T follicular helper cell (primary cell): ENCODE measurements at regions not wholly inside any gene's neighbourhood (a gene's known extent, or its start where the extent isn't known, plus 50 kb on each side); places are given as distances from the start of the nearest gene placed in this dataset.
A peak's percentile ranks its signal among the peaks of the same experiment; 100 is the strongest.

ENCODE experiments used
- DNase-seq: peaks from one replicate; pipeline ENCODE4 v3.0.0-alpha.2; 2020; ENCODE audit warnings: low read depth

GRCh38 chr3:157626817-157627216 is 123.6 kb upstream of the VEPH1 start:
- DNase-seq, result no peak

DNA sequence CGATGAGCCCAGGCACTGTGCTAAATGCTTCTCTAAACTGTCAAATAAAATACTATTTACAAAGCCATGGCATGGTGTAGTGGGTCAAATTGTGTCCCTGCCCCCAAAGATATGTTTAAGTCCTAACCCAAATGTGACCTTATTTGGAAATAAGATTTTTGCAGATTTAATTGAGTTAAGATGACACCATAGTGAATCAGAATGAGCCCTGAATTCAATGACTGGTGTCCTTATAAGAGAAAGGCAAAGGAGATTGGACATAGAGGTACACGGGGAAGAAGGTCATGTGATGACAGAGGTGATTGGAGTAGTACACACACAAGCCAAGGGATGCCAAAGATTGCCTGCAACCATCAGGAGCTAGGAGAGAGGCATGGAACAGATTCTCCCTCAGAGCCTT is 121.6 kb upstream of the VEPH1 start:
- DNase-seq, result no peak

DNA sequence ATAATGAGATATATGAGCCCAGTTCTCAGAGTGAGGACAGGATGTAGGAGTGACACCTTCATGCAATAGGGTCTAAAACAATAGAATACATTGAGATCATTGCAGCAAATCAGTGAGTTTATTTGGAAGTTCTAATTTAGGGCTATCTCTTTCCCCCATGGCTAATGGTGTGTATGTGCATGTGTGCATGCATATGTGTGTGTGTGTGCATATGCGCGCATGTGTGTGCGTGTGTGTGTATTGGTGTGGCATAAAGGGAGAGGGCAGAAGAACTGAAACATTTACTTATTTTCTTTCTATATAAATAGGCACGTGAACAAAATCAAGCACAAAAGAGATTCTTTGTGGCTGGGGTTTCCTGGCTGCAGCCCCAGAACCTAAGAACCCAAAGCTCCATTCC is 115.7 kb upstream of the VEPH1 start:
- no peak for DNase-seq

GRCh38 chr3:157618075-157618760 is 115.0 kb upstream of the VEPH1 start:
- DNase-seq, result no peak

GRCh38 chr3:157614896-157615295 is 111.7 kb upstream of the VEPH1 start:
- no peak for DNase-seq

DNA sequence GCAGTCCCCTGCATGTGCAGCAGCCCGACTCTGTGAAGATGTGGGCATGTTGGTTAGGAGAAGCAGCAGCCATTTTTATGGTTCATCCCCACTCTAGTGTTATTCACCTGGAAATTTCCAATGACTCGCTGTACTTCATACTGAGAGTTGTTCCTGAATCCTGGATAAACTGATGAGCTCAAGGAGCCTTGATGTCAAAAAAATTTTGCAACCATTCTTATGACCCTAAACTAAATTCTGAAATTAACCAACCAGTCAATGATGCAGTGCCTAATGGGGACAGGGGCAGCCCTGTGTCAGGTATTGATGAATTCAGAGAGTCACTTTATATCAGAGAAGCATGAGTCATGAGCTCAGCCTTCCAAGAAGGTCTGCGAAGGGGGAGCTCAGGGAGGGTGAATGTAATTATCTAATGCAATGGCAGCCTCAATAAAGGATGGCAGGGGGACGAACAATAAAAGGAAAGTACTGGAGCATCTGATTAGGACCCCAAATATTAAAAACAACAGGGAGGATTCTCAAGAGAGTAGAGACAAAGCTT is 108.4 kb upstream of the VEPH1 start:
- DNase-seq, result no peak

- DNase-seq, result no peak
Measured at GRCh38 chr3:157610876-157611535, 107.8 kb upstream of the VEPH1 start.

DNA sequence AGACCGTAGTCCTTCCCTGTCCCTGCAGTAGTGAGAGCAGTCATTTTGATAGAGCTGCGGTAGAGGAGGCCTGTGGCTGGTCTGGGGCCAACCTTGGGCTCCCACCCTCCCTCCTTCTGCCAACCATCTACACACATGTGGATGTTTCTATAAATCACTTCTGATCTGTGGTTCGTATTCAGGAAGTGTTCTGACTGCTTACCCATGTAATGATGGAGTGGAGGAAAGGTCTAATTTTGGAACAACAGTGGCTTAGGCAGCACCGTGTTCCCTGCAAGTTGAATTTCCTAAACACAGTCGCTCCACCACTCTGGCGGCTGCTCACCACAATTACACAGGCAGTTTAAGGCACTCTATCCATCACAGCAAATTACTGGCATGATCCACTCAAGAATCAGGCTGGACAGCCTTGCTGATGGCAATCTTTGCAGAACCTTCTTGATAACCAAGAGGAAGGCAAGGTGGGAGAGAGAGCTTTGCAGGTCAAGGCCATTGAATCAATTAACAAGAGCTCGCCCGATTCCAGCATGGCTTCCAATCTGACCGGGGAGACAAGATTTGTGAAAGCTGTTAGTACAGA is 104.7 kb upstream of the VEPH1 start:
- no peak for DNase-seq

DNA sequence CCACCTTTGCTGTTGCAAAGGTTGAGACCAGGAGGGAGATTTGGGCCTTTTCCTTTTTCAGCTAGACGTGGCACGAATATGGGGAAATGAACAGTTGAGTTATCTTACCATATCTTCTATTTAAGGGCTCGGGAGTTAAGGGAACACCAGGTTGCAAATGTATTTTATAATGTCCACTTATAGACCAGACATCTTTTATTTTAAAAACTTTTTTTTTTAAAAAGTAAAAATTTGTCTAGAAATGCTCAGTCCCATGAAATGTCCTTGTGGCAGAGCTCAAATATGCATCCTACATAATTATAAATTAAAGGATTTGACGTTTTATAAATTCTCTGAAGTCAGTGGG is 103.6 kb upstream of the VEPH1 start:
- no peak for DNase-seq

DNA sequence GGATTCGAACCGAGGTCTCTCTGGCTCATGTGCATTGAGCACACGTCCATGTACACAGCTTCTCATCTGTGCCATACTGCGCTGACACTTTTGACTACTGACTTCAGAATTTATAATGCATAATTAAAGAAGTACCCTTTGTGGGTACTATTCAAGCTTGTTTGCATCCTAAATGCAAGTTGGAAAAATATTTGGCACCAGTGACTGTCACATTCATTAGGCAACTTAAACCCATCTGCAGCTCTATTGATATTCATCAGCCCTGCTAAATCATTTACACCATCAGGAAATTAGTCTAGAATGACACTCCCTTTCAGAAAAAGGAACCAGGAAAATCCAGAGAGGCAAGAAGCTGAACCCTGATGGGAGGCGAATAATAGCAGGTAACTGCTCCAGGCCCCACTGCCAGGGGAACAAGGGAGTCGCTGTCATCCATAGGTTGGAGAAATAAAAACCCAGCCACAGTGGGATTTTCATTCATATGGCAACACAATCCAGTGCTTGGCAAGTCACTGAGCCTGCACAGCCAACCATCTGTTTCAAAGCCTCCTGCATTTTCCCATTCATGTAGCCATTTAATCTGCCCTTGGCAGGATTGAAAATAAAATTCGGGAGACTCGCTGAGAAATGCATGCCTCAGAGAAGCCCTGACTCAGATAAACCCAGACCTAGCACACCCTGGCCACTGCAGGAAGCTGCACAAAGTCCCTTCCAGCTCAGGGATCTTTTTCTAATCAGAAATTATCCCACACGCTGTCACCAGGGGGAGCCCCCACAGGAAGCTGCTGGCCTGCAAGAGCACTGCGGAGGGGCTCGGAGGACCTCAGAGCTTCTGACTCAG is 103.0 kb upstream of the VEPH1 start:
- peak; percentile 36 for DNase-seq

DNA sequence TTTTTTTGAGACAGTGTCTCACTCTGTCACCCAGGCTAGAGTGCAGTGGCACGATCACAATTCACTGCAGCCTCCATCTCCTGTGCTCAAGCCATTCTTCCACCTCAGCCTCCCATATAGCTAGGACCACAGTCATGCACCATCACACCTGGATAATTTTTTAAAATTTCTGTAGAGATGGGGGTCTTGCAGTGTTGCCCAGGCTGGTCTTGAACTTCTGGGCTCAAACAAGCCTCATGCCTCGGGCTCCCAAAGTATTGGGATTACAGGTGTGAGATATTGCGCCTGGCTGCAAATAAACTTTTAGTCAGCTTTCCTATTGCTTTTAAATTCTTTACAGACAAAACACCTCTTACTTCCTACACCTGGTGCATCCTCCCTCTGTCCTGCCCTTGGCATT is 102.1 kb upstream of the VEPH1 start:
- no peak for DNase-seq

- no peak for DNase-seq
Measured at GRCh38 chr3:157602424-157602823, 99.2 kb upstream of the VEPH1 start.

DNA sequence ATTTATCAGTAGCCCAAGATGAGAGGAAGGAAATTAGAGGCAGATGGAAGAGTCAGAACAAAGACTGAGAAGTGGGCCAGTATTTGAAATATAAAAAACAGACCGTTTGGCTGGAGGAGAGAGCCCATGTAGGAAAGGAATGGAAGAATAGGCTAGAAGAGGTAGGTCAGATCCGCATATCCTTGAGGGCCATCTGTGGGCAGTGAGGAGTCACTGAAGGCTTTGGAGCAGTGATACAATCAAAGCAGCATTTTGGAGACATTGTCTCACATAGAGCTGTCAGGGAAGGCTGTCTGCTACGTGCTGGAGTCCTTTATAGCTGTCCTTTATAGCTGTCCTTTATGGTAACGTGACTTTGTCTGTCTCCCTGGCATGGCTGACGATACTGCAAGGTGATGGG is 92.0 kb upstream of the VEPH1 start:
- DNase-seq, result no peak

- DNase-seq, result no peak
Measured at GRCh38 chr3:157594413-157594812, 91.2 kb upstream of the VEPH1 start.

DNA sequence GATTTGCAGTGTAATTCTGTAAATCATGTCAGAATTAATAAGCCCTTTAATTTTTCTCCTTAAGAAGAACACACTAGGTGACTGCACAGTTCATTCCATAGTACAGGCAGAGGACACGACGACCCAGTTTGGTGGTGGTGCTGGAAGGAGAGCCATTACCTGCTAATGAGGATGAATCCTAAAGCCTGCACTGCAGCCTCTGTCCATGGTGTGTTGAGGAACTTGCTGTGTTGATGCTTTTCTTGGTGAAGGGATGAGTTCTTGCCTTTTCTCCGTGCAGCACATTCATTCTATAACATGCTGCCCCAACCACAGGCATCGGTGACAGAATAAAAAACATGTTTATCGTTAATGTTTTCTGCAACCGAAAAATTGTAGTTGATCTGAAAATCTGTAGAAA is 89.6 kb upstream of the VEPH1 start:
- DNase-seq, result no peak

GRCh38 chr3:157590273-157590672 is 87.1 kb upstream of the VEPH1 start:
- no peak for DNase-seq

- no peak for DNase-seq
Measured at GRCh38 chr3:157589211-157589610, 86.0 kb upstream of the VEPH1 start.

DNA sequence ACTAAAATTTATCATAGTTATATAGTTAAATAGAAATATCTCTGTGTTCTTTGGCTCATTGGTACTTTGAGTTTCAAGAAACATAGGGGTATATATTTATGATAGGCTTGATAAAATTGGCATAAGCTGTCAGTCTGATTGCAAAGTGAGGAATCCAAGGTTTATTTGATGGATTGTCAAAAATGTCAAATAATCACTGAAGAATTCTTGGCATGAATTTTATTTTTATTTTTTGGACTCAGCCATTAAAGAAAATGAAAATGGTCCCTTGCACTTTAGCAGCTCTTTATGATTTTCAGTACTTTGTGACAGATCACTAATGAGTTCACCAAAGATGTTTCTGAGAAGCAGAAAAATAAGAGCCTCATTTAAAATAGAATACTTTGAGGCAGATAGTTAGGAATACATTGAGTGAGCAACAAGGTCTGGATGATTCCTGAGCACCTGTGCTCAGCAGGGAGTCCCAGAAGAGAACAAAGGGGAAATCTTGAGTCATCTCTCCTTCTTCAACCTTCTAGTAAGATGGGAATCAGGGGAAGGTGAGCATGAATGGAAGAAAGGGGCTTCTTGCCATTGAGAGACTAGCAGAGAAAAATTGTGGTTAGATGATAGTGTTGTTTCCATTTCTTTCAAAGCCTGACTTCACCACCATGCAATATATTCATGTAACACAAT is 85.3 kb upstream of the VEPH1 start:
- no peak for DNase-seq

- no peak for DNase-seq
Measured at GRCh38 chr3:157586293-157586692, 83.1 kb upstream of the VEPH1 start.

- DNase-seq, result no peak
Measured at GRCh38 chr3:157585386-157585785, 82.2 kb upstream of the VEPH1 start.

DNA sequence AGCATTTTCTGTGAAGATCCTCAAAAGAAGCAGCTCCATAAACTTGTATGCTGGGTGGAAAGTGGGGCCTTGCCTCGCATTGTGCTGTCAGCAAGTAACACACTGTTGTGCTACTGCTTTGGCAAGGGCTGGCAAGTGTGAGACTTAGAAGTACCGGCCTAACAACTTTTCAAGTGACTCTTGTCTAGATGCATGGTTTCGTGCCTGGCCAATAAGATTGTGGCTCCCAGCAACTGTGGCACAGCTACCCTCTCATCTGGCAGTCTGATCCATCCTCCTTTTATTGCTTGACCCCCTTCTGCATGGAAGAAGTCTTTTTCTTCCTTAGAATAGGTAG is 79.4 kb upstream of the VEPH1 start:
- no peak for DNase-seq
